Hepatocyte (in vitro differentiated cells): ENCODE measurements at regions not wholly inside any gene's neighbourhood (a gene's known extent, or its start where the extent isn't known, plus 50 kb on each side); places are given as distances from the start of the nearest gene placed in this dataset.

Experiments
- DNase-seq: peaks from one replicate; pipeline ENCODE4 v3.0.0-alpha.2; 2016; ENCODE audit warnings: low spot score
- H2AFZ ChIP-seq: fragments of 200-600 bp; sonication (generic); 2 replicates; pipeline ENCODE4 v1.6.0; 2016; ENCODE audit warnings: antibody characterized with exemption, mild to moderate bottlenecking
- H3K27ac ChIP-seq: fragments of 200-600 bp; sonication (generic); 2 replicates; pipeline ENCODE4 v1.5.1; 2016; ENCODE audit warnings: mild to moderate bottlenecking
- H3K27me3 ChIP-seq: fragments of 200-600 bp; sonication (generic); 2 replicates; pipeline ENCODE4 v1.6.1; 2016
- H3K36me3 ChIP-seq: fragments of 200-600 bp; sonication (generic); replicated peaks from 2 replicates; pipeline ENCODE4 v1.5.1; 2016; ENCODE audit warnings: low read depth; ENCODE audit not compliant: insufficient read depth
- H3K4me1 ChIP-seq: fragments of 200-600 bp; sonication (generic); 2 replicates; pipeline ENCODE4 v1.5.1; 2016; ENCODE audit warnings: mild to moderate bottlenecking, moderate library complexity; ENCODE audit not compliant: insufficient read depth
- H3K4me2 ChIP-seq: fragments of 200-600 bp; sonication (generic); 2 replicates; pipeline ENCODE4 v1.6.0; 2016
- H3K4me3 ChIP-seq: fragments of 200-600 bp; sonication (generic); 2 replicates; pipeline ENCODE4 v1.5.1; 2016; ENCODE audit warnings: mild to moderate bottlenecking
- H3K79me2 ChIP-seq: fragments of 200-600 bp; sonication (generic); 2 replicates; pipeline ENCODE4 v1.6.0; 2017; ENCODE audit warnings: mild to moderate bottlenecking
- H3K9me2 ChIP-seq: fragments of 200-600 bp; sonication (generic); replicated peaks from 2 replicates; pipeline ENCODE4 v1.6.0; 2017; ENCODE audit warnings: mild to moderate bottlenecking; ENCODE audit not compliant: insufficient read depth
- H3K9me3 ChIP-seq: fragments of 200-600 bp; sonication (generic); 2 replicates; pipeline ENCODE4 v1.5.1; 2016; ENCODE audit warnings: low read depth, mild to moderate bottlenecking
- H4K20me1 ChIP-seq: fragments of 200-600 bp; sonication (generic); 2 replicates; pipeline ENCODE4 v1.6.0; 2016; ENCODE audit warnings: mild to moderate bottlenecking; ENCODE audit not compliant: insufficient read depth, poor library complexity, severe bottlenecking
- CTCF ChIP-seq: fragments of 200-600 bp; sonication (generic); IDR thresholded peaks from 2 replicates; pipeline ENCODE4 v1.5.1; 2016; ENCODE audit warnings: antibody characterized with exemption, mild to moderate bottlenecking; ENCODE audit not compliant: poor library complexity
- EZH2 ChIP-seq: fragments of 200-600 bp; sonication (generic); IDR thresholded peaks from 2 replicates; pipeline ENCODE4 v1.6.1; 2016; ENCODE audit warnings: antibody characterized with exemption, mild to moderate bottlenecking, borderline replicate concordance
- EZH2phosphoT487 ChIP-seq: fragments of 200-600 bp; sonication (generic); IDR thresholded peaks from one replicate; pipeline ENCODE4 v1.6.1; 2018; ENCODE audit warnings: antibody characterized with exemption, mild to moderate bottlenecking, low read depth, moderate library complexity; ENCODE audit not compliant: unreplicated experiment, severe bottlenecking
- WGBS: methylation state at CpG from one replicate; pipeline ENCODE4 v1.1.6; 2016; ENCODE audit warnings: low lambda C conversion rate; ENCODE audit errors: missing lambda C conversion rate; 5-methylcytosine and 5-hydroxymethylcytosine counted together

- H2AFZ ChIP-seq, result no peak overlapping the region
- 92% methylated on average over 3 of the region's 3 CpGs for WGBS
- no peak overlapping the region for H3K4me3 ChIP-seq
- DNase-seq, result no peak
- H4K20me1 ChIP-seq, result no peaks in the 10 kb centered on the region
- H3K4me2 ChIP-seq, result no peak overlapping the region
- H3K27ac ChIP-seq, result no peak overlapping the region
- TF ChIP-seq CTCF (no peak), EZH2 (no peak), EZH2phosphoT487 (no peak)
- no peaks in the 10 kb centered on the region for H3K9me3 ChIP-seq
- H3K36me3 ChIP-seq, result no peaks in the 10 kb centered on the region
- H3K27me3 ChIP-seq, result peaks cover 3% of the 10 kb centered on the region
- no peaks in the 10 kb centered on the region for H3K9me2 ChIP-seq
- no peaks in the 10 kb centered on the region for H3K79me2 ChIP-seq
- peaks cover 11% of the 10 kb centered on the region for H3K4me1 ChIP-seq
These were observed 510.1 kb downstream of the TMTC2 start for GRCh38 chr12:83196694-83197350.

GRCh38 chr12:83190631-83191390 lies 504.1 kb downstream of the TMTC2 start:
- H3K27ac ChIP-seq, result no peak overlapping the region
- no peaks in the 10 kb centered on the region for H3K9me2 ChIP-seq
- H3K27me3 ChIP-seq, result no peaks in the 10 kb centered on the region
- H3K4me1 ChIP-seq, result no peaks in the 10 kb centered on the region
- no peaks in the 10 kb centered on the region for H3K79me2 ChIP-seq
- TF ChIP-seq CTCF (no peak), EZH2 (no peak), EZH2phosphoT487 (no peak)
- H3K4me3 ChIP-seq, result no peak overlapping the region
- no peak for DNase-seq
- H2AFZ ChIP-seq, result no peak overlapping the region
- no peaks in the 10 kb centered on the region for H3K36me3 ChIP-seq
- H4K20me1 ChIP-seq, result no peaks in the 10 kb centered on the region
- H3K9me3 ChIP-seq, result no peaks in the 10 kb centered on the region
- WGBS, result 86% methylated on average over 8 of the region's 8 CpGs
- no peak overlapping the region for H3K4me2 ChIP-seq

GRCh38 chr12:83186419-83186818 lies 499.7 kb downstream of the TMTC2 start:
- Histone ChIP-seq H2AFZ (no peak overlapping the region), H3K4me3 (no peak overlapping the region), H3K9me3 (no peaks in the 10 kb centered on the region), H3K4me1 (no peaks in the 10 kb centered on the region), H3K4me2 (no peak overlapping the region), H3K36me3 (no peaks in the 10 kb centered on the region), H3K27me3 (no peaks in the 10 kb centered on the region), H3K27ac (no peak overlapping the region), H3K9me2 (no peaks in the 10 kb centered on the region), H4K20me1 (no peaks in the 10 kb centered on the region), H3K79me2 (no peaks in the 10 kb centered on the region)
- 53% methylated on average over 1 of the region's 1 CpG for WGBS
- no peak for DNase-seq
- TF ChIP-seq CTCF, result no peak
- no peak for TF ChIP-seq EZH2phosphoT487
